A673 (cell line): ENCODE measurements at regions not wholly inside any gene's neighbourhood (a gene's known extent, or its start where the extent isn't known, plus 50 kb on each side); places are given as distances from the start of the nearest gene placed in this dataset.

Source experiments
- BruUV-seq: library from RNA; stranded (reverse); fragments of 400-500 nt; replicated peaks from 2 replicates; lab custom pipeline; 2021; lab: Mats Ljungman, UMichigan
- CTCF ChIA-PET: fragments of 300-600 bp; sonication (Branson Sonifier 250); formaldehyde crosslinking; loops from one replicate; lab custom pipeline; 2022; ENCODE audit warnings: antibody characterized with exemption; lab: Charles Lee
- POLR2A ChIA-PET: fragments of 300-600 bp; sonication (Branson Sonifier 250); formaldehyde crosslinking; loops from one replicate; lab custom pipeline; 2022; ENCODE audit warnings: antibody characterized with exemption; ENCODE audit not compliant: low non-redundant PET; lab: Charles Lee
- DNase-seq: peaks from one replicate; pipeline ENCODE4 v3.0.0-alpha.2; 2015; ENCODE audit warnings: low spot score
- H3K27ac ChIP-seq: fragments of 200-600 bp; sonication (generic); 2 replicates; pipeline ENCODE4 v1.5.1; 2016; ENCODE audit warnings: mixed run types, low read depth, mild to moderate bottlenecking, mixed read lengths, antibody characterized with exemption, low read length; ENCODE audit not compliant: poor library complexity, severe bottlenecking
- H3K27me3 ChIP-seq: fragments of 200-600 bp; sonication (generic); replicated peaks from 2 replicates; pipeline ENCODE4 v1.6.1; 2017; ENCODE audit warnings: mixed run types, low read depth, mild to moderate bottlenecking, mixed read lengths, antibody characterized with exemption, low read length; ENCODE audit not compliant: insufficient read depth, poor library complexity
- H3K36me3 ChIP-seq: fragments of 200-600 bp; sonication (generic); 2 replicates; pipeline ENCODE4 v1.6.1; 2016; ENCODE audit warnings: mixed run types, mild to moderate bottlenecking, mixed read lengths, antibody characterized with exemption, low read length; ENCODE audit not compliant: insufficient read depth, poor library complexity, severe bottlenecking
- H3K4me1 ChIP-seq: fragments of 200-600 bp; sonication (generic); 2 replicates; pipeline ENCODE4 v1.6.1; 2017; ENCODE audit warnings: mixed run types, mild to moderate bottlenecking, mixed read lengths, antibody characterized with exemption, low read length; ENCODE audit not compliant: insufficient read depth, poor library complexity, severe bottlenecking
- H3K4me3 ChIP-seq: fragments of 200-600 bp; sonication (generic); 2 replicates; pipeline ENCODE4 v1.5.1; 2016; ENCODE audit warnings: low read depth, mixed run types, mild to moderate bottlenecking, mixed read lengths, low read length; ENCODE audit not compliant: poor library complexity, severe bottlenecking
- H3K9me3 ChIP-seq: fragments of 200-600 bp; sonication (generic); 2 replicates; pipeline ENCODE4 v1.6.1; 2016; ENCODE audit warnings: mixed run types, low read depth, mild to moderate bottlenecking, mixed read lengths, antibody characterized with exemption, low read length; ENCODE audit not compliant: poor library complexity, severe bottlenecking
- EZH2 ChIP-seq: fragments of 200-600 bp; sonication (generic); IDR thresholded peaks from 2 replicates; pipeline ENCODE4 v1.6.1; 2017; ENCODE audit warnings: borderline replicate concordance, low read depth, mild to moderate bottlenecking, mixed read lengths, antibody characterized with exemption, low read length; ENCODE audit not compliant: poor library complexity, severe bottlenecking
- intact Hi-C: fragments of 100-400 bp; cut with micrococcal nuclease; formaldehyde crosslinking; loops from one replicate; pipeline ENCODE4 v1.10.0; 2022; ENCODE audit not compliant: unreplicated experiment
- TF ChIP-seq, protein P1 (sequence below): fragments of 300-800, 200-600 bp; sonication (generic); conservative IDR thresholded peaks from 2 replicates; pipeline ENCODE4 v1.5.1; 2017; ENCODE audit warnings: low read depth, mild to moderate bottlenecking, antibody characterized with exemption, low read length, moderate library complexity, mixed read lengths

DNA sequence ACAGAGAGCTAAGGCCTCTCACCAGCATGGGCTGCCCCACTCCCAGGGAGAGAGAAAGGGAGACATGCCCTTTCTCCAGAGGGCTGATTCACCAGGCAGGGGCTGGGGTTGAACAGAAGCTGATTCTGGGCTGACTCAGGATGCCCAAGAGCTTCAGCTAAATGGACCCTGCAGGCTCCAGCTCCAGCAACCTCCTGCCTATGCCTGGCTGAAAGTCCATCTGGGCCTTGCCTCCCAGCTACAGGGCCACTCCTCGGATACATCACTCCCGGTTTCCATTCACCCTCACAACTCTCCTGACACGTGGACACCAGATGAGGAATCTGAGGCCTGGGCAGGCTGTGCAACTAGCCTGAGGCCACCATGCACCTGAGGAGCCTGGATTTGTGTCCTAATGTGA, 215.5 kb downstream of the BUD13 start:
- peaks cover 16% of the 10 kb centered on the region for H3K27me3 ChIP-seq
- CTCF ChIA-PET = interaction anchor here (0.6 kb wide), 1 partner anchor 763 kb away, joined by 3 read pairs; no protein-coding TSS in a partner anchor
- no peak overlapping the region for H3K27ac ChIP-seq
- H3K9me3 ChIP-seq = no peaks in the 10 kb centered on the region
- TF ChIP-seq EZH2 = no peak
- TF ChIP-seq, protein P1, sequence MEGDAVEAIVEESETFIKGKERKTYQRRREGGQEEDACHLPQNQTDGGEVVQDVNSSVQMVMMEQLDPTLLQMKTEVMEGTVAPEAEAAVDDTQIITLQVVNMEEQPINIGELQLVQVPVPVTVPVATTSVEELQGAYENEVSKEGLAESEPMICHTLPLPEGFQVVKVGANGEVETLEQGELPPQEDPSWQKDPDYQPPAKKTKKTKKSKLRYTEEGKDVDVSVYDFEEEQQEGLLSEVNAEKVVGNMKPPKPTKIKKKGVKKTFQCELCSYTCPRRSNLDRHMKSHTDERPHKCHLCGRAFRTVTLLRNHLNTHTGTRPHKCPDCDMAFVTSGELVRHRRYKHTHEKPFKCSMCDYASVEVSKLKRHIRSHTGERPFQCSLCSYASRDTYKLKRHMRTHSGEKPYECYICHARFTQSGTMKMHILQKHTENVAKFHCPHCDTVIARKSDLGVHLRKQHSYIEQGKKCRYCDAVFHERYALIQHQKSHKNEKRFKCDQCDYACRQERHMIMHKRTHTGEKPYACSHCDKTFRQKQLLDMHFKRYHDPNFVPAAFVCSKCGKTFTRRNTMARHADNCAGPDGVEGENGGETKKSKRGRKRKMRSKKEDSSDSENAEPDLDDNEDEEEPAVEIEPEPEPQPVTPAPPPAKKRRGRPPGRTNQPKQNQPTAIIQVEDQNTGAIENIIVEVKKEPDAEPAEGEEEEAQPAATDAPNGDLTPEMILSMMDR = no peak
- DNase-seq = no peak
- H3K4me3 ChIP-seq = no peak overlapping the region
- no peaks in the 10 kb centered on the region for H3K36me3 ChIP-seq
- no TSS peak for BruUV-seq
- intact Hi-C loops = no loop called here
- no peaks in the 10 kb centered on the region for H3K4me1 ChIP-seq
- POLR2A ChIA-PET = no interaction called here

GRCh38 chr11:116556483-116556882, 216.3 kb downstream of the BUD13 start:
- no TSS peak for BruUV-seq
- ChIA-PET POLR2A (no interaction called here), CTCF (no interaction called here)
- H3K27me3 ChIP-seq = peaks cover 16% of the 10 kb centered on the region
- intact Hi-C loops = no loop called here
- H3K36me3 ChIP-seq = no peaks in the 10 kb centered on the region
- no peak for DNase-seq
- no peak overlapping the region for H3K27ac ChIP-seq
- no peaks in the 10 kb centered on the region for H3K4me1 ChIP-seq
- TF ChIP-seq, protein P1 = no peak
- no peak for TF ChIP-seq EZH2
- H3K4me3 ChIP-seq = no peak overlapping the region
- no peaks in the 10 kb centered on the region for H3K9me3 ChIP-seq

- TF ChIP-seq, protein P1 = no peak
- no peak for TF ChIP-seq EZH2
- Histone ChIP-seq H3K27ac (no peak overlapping the region), H3K9me3 (no peaks in the 10 kb centered on the region), H3K4me3 (no peak overlapping the region), H3K36me3 (no peaks in the 10 kb centered on the region), H3K4me1 (no peaks in the 10 kb centered on the region), H3K27me3 (peaks cover 12% of the 10 kb centered on the region)
- intact Hi-C loops = no loop called here
- no peak for DNase-seq
- BruUV-seq = no TSS peak
- POLR2A ChIA-PET = no interaction called here
- CTCF ChIA-PET = no interaction called here
Observed at GRCh38 chr11:116553482-116553881, 219.3 kb downstream of the BUD13 start.
